ENCODE measurements at regions not wholly inside any gene's neighbourhood (a gene's known extent, or its start where the extent isn't known, plus 50 kb on each side); places are given as distances from the start of the nearest gene placed in this dataset.

DNA sequence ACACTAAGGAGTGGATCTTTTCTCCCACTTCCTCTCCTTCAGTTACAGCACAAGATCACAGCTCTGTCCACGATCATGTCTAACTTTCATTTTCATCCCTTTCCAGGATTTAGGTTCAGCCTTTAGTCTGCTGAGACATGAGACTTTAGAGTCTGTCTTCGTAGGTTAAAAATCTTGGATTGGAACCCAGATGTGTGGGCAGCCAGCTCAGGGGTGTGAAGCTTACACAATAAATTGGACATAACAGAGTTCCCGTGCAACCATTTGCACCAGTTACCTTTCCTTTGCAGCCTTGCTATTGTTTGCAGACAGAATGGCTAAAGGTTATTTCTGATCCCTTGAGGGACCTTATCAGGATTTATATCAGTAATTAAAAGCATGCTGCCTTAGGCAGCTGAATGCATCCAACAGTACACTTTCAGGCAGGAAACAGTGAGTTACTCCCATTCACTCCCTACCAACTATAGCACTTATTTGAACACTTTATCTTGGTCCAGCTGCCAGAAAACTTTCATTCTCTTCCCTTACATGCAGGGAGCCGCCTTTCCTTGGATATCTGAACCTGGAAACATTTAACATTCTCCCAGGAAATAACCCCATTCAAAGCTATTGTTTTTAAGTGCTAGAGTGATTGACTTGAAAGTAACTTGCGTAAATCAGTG, 87.3 kb downstream of the TMEM100 start:
- no peak overlapping the region for H3K18ac ChIP-seq (ENCODE audit: extremely low read depth, low read length)
- no peak overlapping the region for H2BK15ac ChIP-seq (ENCODE audit: low read length)
- no peak overlapping the region for H2AK5ac ChIP-seq (ENCODE audit: low read depth, low read length)
- no peaks in the 10 kb centered on the region for H3K27me3 ChIP-seq (replicated peaks in 1 of 4; ENCODE audit: control insufficient read depth in 3 of 4, extremely low read depth in 1 of 4, insufficient read depth in 3 of 4, low read length in 3 of 4)
- H2BK20ac ChIP-seq (ENCODE audit: low read length) = no peak overlapping the region
- peaks cover 0 to 2% (median 1%) of the 10 kb centered on the region in 4 experiments; a peak in 3 of 7 replicates for H3K4me1 ChIP-seq (replicated peaks in 1 of 4; ENCODE audit: control insufficient read depth in 3 of 4, insufficient read depth in 4 of 4, low read length in 3 of 4)
- H3K9ac ChIP-seq (replicated peaks in 1 of 4; ENCODE audit: extremely low read depth in 1 of 4, low read depth in 3 of 4, low read length in 3 of 4) = no peak overlapping the region
- H3K79me1 ChIP-seq (ENCODE audit: low read depth, low read length) = no peaks in the 10 kb centered on the region
- H2BK120ac ChIP-seq (replicated peaks; ENCODE audit: low read depth, low read length) = no peak overlapping the region
- no peak overlapping the region for H2BK5ac ChIP-seq (ENCODE audit: low read depth, low read length)
- H4K8ac ChIP-seq (ENCODE audit: extremely low read depth, insufficient read depth, low read length) = no peak overlapping the region
- H4K5ac ChIP-seq (ENCODE audit: insufficient read length, low read depth, low read length) = no peak overlapping the region
- H3K36me3 ChIP-seq (ENCODE audit: control insufficient read depth in 2 of 4, insufficient read depth in 4 of 4, low read length in 3 of 4) = no peaks in the 10 kb centered on the region
- no peak overlapping the region for H3K23ac ChIP-seq (ENCODE audit: insufficient read length)
- POLR2A ChIA-PET (ENCODE audit: partially characterized antibody) = interaction anchor here (1.6 kb wide), 1 partner anchor 33 kb away, joined by 4 read pairs; no protein-coding TSS in a partner anchor
- WGBS, 2 experiments (ENCODE audit: extremely low coverage in 1 of 2, insufficient coverage in 1 of 2, insufficient read length in 1 of 2, insufficient replicate concordance in 2 of 2, low coverage in 1 of 2, low lambda C conversion rate in 2 of 2, missing lambda C conversion rate in 1 of 2) = 93% methylated on average over 5 of the region's 5 CpGs; no CpG with 5 or more reads in 1 of the 2 experiments
- H3K9me3 ChIP-seq (ENCODE audit: insufficient read depth in 2 of 2, low read depth in 1 of 2, low read length in 1 of 2) = no peaks in the 10 kb centered on the region; a peak in 1 of 4 replicates
- DNase-seq (ENCODE audit: low read depth in 1 of 2, low spot score in 2 of 2) (no peak), FAIRE-seq (no peak)
- no peak overlapping the region for H3K14ac ChIP-seq (ENCODE audit: insufficient read length)
- H3K23me2 ChIP-seq (ENCODE audit: low read depth, low read length) = no peaks in the 10 kb centered on the region
- no peaks in the 10 kb centered on the region for H4K20me1 ChIP-seq (replicated peaks in 1 of 2; ENCODE audit: control insufficient read depth in 1 of 2, insufficient read depth in 2 of 2, low read length in 2 of 2)
- no peak overlapping the region for H3K4ac ChIP-seq (replicated peaks; ENCODE audit: insufficient read length, low read depth, low read length)
- H2AFZ ChIP-seq (ENCODE audit: low read length) = peak overlapping the region; percentile 35; the same call in 1 of the 2 replicates
- H3K27ac ChIP-seq (ENCODE audit: low read depth, low read length) = no peak overlapping the region
- CTCF ChIA-PET (ENCODE audit: partially characterized antibody) = interaction anchor here (0.7 to 3.1 kb wide), 11 partner anchors 9 to 121 kb away, joined by 3 to 12 read pairs (median 3); no protein-coding TSS in a partner anchor
- H3K56ac ChIP-seq (replicated peaks; ENCODE audit: insufficient read length, low read depth, low read length) = no peak overlapping the region
- no peak overlapping the region for H3K4me2 ChIP-seq (ENCODE audit: insufficient read depth in 1 of 2, low read depth in 2 of 2, low read length in 2 of 2)
- H3K79me2 ChIP-seq (ENCODE audit: control insufficient read depth in 1 of 2, insufficient read depth in 2 of 2, low read length in 2 of 2) = no peaks in the 10 kb centered on the region
- H2BK12ac ChIP-seq (ENCODE audit: low read depth, low read length) = no peak overlapping the region
- H3K4me3 ChIP-seq (ENCODE audit: extremely low read depth in 1 of 4, insufficient read depth in 2 of 4, low read depth in 3 of 4, low read length in 4 of 4) = no peak overlapping the region
- no peak overlapping the region for H4K91ac ChIP-seq (replicated peaks; ENCODE audit: insufficient read length, low read length)
- TF ChIP-seq, protein P1, sequence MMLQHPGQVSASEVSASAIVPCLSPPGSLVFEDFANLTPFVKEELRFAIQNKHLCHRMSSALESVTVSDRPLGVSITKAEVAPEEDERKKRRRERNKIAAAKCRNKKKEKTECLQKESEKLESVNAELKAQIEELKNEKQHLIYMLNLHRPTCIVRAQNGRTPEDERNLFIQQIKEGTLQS (IDR thresholded peaks at IDR 0.05; ENCODE audit: insufficient read depth, low read depth, low read length) = no peak
- TF ChIP-seq MAFK (IDR thresholded peaks at IDR 0.05; ENCODE audit: low read depth, low read length) (no peak), RFX5 (IDR thresholded peaks at IDR 0.05; ENCODE audit: borderline replicate concordance, low read depth, low read length) (no peak), YY1 (IDR thresholded peaks at IDR 0.05; ENCODE audit: low read depth, low read length) (no peak), HDAC6 (IDR thresholded peaks at IDR 0.05; ENCODE audit: low read depth, low read length) (no peak), SAP30 (IDR thresholded peaks at IDR 0.05; ENCODE audit: insufficient read depth, insufficient replicate concordance, low read length) (no peak), SP4 (IDR thresholded peaks at IDR 0.05; ENCODE audit: low read length) (no peak)
- TF ChIP-seq, protein P2, sequence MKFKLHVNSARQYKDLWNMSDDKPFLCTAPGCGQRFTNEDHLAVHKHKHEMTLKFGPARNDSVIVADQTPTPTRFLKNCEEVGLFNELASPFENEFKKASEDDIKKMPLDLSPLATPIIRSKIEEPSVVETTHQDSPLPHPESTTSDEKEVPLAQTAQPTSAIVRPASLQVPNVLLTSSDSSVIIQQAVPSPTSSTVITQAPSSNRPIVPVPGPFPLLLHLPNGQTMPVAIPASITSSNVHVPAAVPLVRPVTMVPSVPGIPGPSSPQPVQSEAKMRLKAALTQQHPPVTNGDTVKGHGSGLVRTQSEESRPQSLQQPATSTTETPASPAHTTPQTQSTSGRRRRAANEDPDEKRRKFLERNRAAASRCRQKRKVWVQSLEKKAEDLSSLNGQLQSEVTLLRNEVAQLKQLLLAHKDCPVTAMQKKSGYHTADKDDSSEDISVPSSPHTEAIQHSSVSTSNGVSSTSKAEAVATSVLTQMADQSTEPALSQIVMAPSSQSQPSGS (IDR thresholded peaks at IDR 0.05; ENCODE audit: low read length) = no peak
- TF ChIP-seq, protein P3, sequence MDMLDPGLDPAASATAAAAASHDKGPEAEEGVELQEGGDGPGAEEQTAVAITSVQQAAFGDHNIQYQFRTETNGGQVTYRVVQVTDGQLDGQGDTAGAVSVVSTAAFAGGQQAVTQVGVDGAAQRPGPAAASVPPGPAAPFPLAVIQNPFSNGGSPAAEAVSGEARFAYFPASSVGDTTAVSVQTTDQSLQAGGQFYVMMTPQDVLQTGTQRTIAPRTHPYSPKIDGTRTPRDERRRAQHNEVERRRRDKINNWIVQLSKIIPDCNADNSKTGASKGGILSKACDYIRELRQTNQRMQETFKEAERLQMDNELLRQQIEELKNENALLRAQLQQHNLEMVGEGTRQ (IDR thresholded peaks at IDR 0.05; ENCODE audit: low read length) = no peak

Data from H1 (cell line).